Tibial nerve (tissue), 4 donors: ENCODE measurements at regions not wholly inside any gene's neighbourhood (a gene's known extent, or its start where the extent isn't known, plus 50 kb on each side); places are given as distances from the start of the nearest gene placed in this dataset.

Experiments
- DNase-seq, 2 donors: peaks; one replicate each; pipeline ENCODE4 v3.0.0-alpha.2; 2019; ENCODE audit warnings: low spot score in 2 of 2
- H3K27ac ChIP-seq, 4 donors: fragments of 200-600 bp; sonication (generic) in 3 of 4; one replicate each; pipeline ENCODE4 v1.5.1; 2017 to 2019; ENCODE audit warnings: mild to moderate bottlenecking in 1 of 4
- H3K27me3 ChIP-seq, 2 donors: fragments of 200-600 bp; sonication (generic) in 1 of 2; one replicate each; pipeline versions ENCODE4 v1.5.1 to v1.6.0; 2017 to 2019
- H3K36me3 ChIP-seq, 3 donors: fragments of 200-600 bp; sonication (generic); one replicate each; pipeline ENCODE4 v1.5.1; 2018 to 2019
- H3K4me1 ChIP-seq, 4 donors: fragments of 200-600 bp; sonication (generic) in 3 of 4; one replicate each; pipeline ENCODE4 v1.5.1; 2017 to 2019
- H3K4me3 ChIP-seq, 4 donors: fragments of 200-600 bp; sonication (generic) in 3 of 4; one replicate each; pipeline ENCODE4 v1.5.1; 2017 to 2019; ENCODE audit warnings: mild to moderate bottlenecking in 1 of 4, moderate library complexity in 1 of 4
- H3K9me3 ChIP-seq, 4 donors: fragments of 200-600 bp; sonication (generic) in 3 of 4; one replicate each; pipeline ENCODE4 v1.5.1; 2017 to 2019
- CTCF ChIP-seq, 5 experiments: fragments of 200-600 bp in 3 of 5; fragments of 450-650 bp in 2 of 5; sonication (generic) in 3 of 5; IDR thresholded peaks; one replicate each; pipeline ENCODE4 v1.5.1; 2016 to 2019; ENCODE audit warnings: antibody characterized with exemption in 5 of 5, mild to moderate bottlenecking in 3 of 5, moderate library complexity in 2 of 5
- EP300 ChIP-seq, 2 donors: sonication (generic); formaldehyde crosslinking; IDR thresholded peaks; one replicate each; pipeline ENCODE4 v1.6.1; 2017; ENCODE audit warnings: antibody characterized with exemption in 2 of 2, mild to moderate bottlenecking in 1 of 2
- POLR2A ChIP-seq, 2 donors: fragments of 450-650 bp; IDR thresholded peaks; one replicate each; pipeline ENCODE4 v1.6.1; 2017; ENCODE audit warnings: antibody characterized with exemption in 2 of 2, mild to moderate bottlenecking in 2 of 2, moderate library complexity in 2 of 2
- WGBS, 2 donors: methylation state at CpG; one replicate each; pipeline ENCODE4 v1.1.5; 2018; 5-methylcytosine and 5-hydroxymethylcytosine counted together

DNA sequence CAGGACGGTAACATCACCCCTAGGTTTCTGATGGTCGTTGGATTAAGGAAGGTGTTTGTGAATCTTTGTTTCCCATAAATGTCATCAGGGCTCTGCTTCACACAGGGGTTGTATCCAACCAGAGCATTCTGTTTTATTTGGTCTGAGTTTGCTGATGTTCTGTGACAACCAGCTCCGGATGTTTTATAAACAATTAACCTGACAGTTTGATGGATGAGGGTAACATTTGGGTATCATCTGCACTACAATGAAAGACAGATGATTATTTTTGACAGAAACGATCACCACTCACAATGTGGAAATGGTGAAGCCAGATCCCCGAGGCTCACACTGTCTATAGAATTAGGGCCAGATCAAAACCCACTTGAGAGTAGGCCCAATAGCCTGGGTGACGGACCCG is 107.1 kb downstream of the CDC42EP3 start:
- no peaks in the 10 kb centered on the region for H3K27me3 ChIP-seq
- 82 to 83% methylated on average over 7 of the region's 7 CpGs for WGBS, 2 donors
- H3K27ac ChIP-seq, result no peak overlapping the region
- DNase-seq, result no peak
- H3K36me3 ChIP-seq, result no peaks in the 10 kb centered on the region
- H3K4me3 ChIP-seq, result no peak overlapping the region
- H3K9me3 ChIP-seq, result no peaks in the 10 kb centered on the region
- H3K4me1 ChIP-seq, result peaks cover 0 to 15% (median 1%) of the 10 kb centered on the region in 4 donors
- TF ChIP-seq CTCF (IDR thresholded peaks at IDR 0.05) (no peak), EP300 (IDR thresholded peaks at IDR 0.05) (no peak), POLR2A (IDR thresholded peaks at IDR 0.05) (no peak)

DNA sequence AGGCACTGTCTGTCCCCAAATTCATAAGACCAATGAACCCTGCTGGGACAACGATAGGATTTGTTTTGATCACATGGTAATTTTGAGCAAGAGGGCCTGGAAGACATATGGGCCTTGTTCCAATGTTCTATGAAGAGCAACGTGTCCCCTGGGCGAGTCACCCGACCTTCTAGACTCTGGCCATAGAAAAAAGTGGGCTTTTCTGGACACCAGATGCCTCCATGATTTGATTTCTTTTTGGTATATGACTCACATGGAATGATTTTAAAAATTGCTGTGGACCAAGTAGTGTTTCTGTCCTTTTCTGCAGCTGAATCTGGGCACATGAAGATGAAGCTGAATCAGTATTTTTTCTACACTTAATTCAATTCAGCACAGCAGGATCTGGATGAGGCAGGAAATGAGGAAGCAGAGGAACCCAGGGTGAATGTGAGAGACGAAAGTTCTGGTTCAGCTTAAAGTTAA is 104.9 kb downstream of the CDC42EP3 start:
- TF ChIP-seq POLR2A (IDR thresholded peaks at IDR 0.05) (no peak), EP300 (IDR thresholded peaks at IDR 0.05) (peak; percentile 16 to 64), CTCF (IDR thresholded peaks at IDR 0.05) (no peak)
- H3K27ac ChIP-seq, result peak overlapping the region in 1 of 4 donors; percentile 57
- 46 to 52% methylated on average over 5 of the region's 5 CpGs for WGBS, 2 donors

GRCh38 chr2:37568565-37568964 is 102.9 kb downstream of the CDC42EP3 start:
- Histone ChIP-seq H3K4me3 (no peak overlapping the region), H3K27me3 (no peaks in the 10 kb centered on the region), H3K9me3 (no peaks in the 10 kb centered on the region), H3K36me3 (no peaks in the 10 kb centered on the region), H3K27ac (no peak overlapping the region), H3K4me1 (peaks cover 0 to 9% (median 4%) of the 10 kb centered on the region in 4 donors)
- WGBS, 2 donors, result 90 to 92% methylated on average over 2 of the region's 2 CpGs
- no peak for DNase-seq
- no peak for TF ChIP-seq CTCF (IDR thresholded peaks at IDR 0.05)
- TF ChIP-seq EP300 (IDR thresholded peaks at IDR 0.05), result no peak
- TF ChIP-seq POLR2A (IDR thresholded peaks at IDR 0.05), result no peak

More for the DNA sequence above, 104.9 kb downstream of the CDC42EP3 start:
- Histone ChIP-seq H3K4me3 (no peak overlapping the region), H3K9me3 (no peaks in the 10 kb centered on the region), H3K4me1 (peaks cover 0 to 9% (median 4%) of the 10 kb centered on the region in 4 donors), H3K27me3 (no peaks in the 10 kb centered on the region), H3K36me3 (no peaks in the 10 kb centered on the region)
- peak in 1 of 2 donors; percentile 19 for DNase-seq

GRCh38 chr2:37569131-37569823 is 102.2 kb downstream of the CDC42EP3 start:
- no peak for DNase-seq
- Histone ChIP-seq H3K27me3 (no peaks in the 10 kb centered on the region), H3K4me1 (peaks cover 0 to 9% (median 4%) of the 10 kb centered on the region in 4 donors), H3K4me3 (no peak overlapping the region), H3K36me3 (no peaks in the 10 kb centered on the region), H3K9me3 (no peaks in the 10 kb centered on the region), H3K27ac (peak overlapping the region in 1 of 4 donors; percentile 26)
- WGBS, 2 donors, result 73 to 74% methylated on average over 2 of the region's 2 CpGs
- TF ChIP-seq CTCF (IDR thresholded peaks at IDR 0.05) (no peak), POLR2A (IDR thresholded peaks at IDR 0.05) (no peak), EP300 (IDR thresholded peaks at IDR 0.05) (no peak)

DNA sequence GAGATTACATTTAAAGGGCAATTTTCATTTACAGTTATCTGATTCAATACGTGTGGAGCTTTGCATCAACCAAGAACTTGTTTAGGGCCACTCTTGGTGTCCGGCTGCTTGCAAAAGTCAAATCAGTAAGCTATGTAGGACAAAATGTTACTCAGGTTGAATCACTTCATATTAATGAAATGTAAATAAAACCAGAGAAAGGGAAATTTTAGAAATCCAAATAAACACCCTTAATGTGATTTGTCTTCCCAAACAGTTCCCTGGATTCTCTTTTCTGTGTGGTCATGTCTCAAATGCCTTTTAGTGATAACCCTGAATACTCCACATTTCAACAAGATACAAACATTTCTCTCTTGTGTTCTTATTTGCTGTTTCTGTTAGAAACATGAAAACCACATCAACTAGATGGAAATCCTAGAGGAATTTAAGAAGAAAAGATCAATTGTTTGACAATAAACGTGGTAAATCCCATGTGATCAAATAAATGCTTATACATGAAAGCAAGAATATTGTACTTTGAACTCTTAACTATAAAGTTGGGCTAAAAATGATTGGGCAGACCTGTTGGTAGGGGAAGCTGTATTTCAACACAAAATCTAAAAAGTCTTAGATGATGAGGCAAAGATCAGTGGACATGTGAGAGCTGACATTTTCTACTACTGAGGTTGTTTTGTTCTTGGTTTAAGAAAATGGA is 101.3 kb downstream of the CDC42EP3 start:
- Histone ChIP-seq H3K4me1 (peaks cover 0 to 9% (median 4%) of the 10 kb centered on the region in 4 donors), H3K9me3 (no peaks in the 10 kb centered on the region), H3K4me3 (no peak overlapping the region), H3K27me3 (no peaks in the 10 kb centered on the region), H3K27ac (peak overlapping the region in 1 of 4 donors; percentile 26), H3K36me3 (no peaks in the 10 kb centered on the region)
- 50 to 63% methylated on average over 3 of the region's 3 CpGs for WGBS, 2 donors
- no peak for DNase-seq
- TF ChIP-seq CTCF (IDR thresholded peaks at IDR 0.05) (no peak), POLR2A (IDR thresholded peaks at IDR 0.05) (no peak), EP300 (IDR thresholded peaks at IDR 0.05) (no peak)
